ENCODE measurements at regions not wholly inside any gene's neighbourhood (a gene's known extent, or its start where the extent isn't known, plus 50 kb on each side); places are given as distances from the start of the nearest gene placed in this dataset.

- H2AFZ ChIP-seq (replicated peaks), result no peak overlapping the region
- peak; percentile 82 for DNase-seq (ENCODE audit: low spot score)
- peaks cover 21% of the 10 kb centered on the region for H3K4me1 ChIP-seq
- no peaks in the 10 kb centered on the region for H3K9me3 ChIP-seq (ENCODE audit: low read depth)
- H4K20me1 ChIP-seq (ENCODE audit: low read depth), result no peaks in the 10 kb centered on the region
- H3K79me2 ChIP-seq (ENCODE audit: low read depth), result no peaks in the 10 kb centered on the region
- Mint-ChIP-seq H3K36me3 (no peaks in the 10 kb centered on the region), H3K27ac (peak overlapping the region; percentile 85), H3K27me3 (ENCODE audit: insufficient read depth, low read depth) (peaks cover 6% of the 10 kb centered on the region), H3K4me3 (no peak overlapping the region), H3K9me3 (peaks cover 13% of the 10 kb centered on the region), H3K4me1 (peaks cover 19% of the 10 kb centered on the region)
- H3K27ac ChIP-seq, result peak overlapping the region; percentile 11
- peak overlapping the region; percentile 0 for H3K4me3 ChIP-seq
- no peaks in the 10 kb centered on the region for H3K36me3 ChIP-seq
- H3K27me3 ChIP-seq, result no peaks in the 10 kb centered on the region
- H3K9ac ChIP-seq, result no peak overlapping the region
- H3F3A ChIP-seq (ENCODE audit: low read depth), result peaks cover 18% of the 10 kb centered on the region
- H3K4me2 ChIP-seq, result peak overlapping the region; percentile 52
- TF ChIP-seq EZH2phosphoT487 (IDR thresholded peaks at IDR 0.05), result no peak
- no peak for TF ChIP-seq CTCF (IDR thresholded peaks at IDR 0.05)
- no peak for TF ChIP-seq EZH2 (IDR thresholded peaks at IDR 0.05)
These were observed 401.0 kb upstream of the SLC24A2 start for GRCh38 chr9:20189871-20190270.

- Histone ChIP-seq H2AFZ (replicated peaks) (no peak overlapping the region), H3K27ac (no peak overlapping the region), H3K4me3 (no peak overlapping the region), H3K4me1 (peaks cover 21% of the 10 kb centered on the region), H3K9me3 (ENCODE audit: low read depth) (no peaks in the 10 kb centered on the region), H3K9ac (no peak overlapping the region), H3K79me2 (ENCODE audit: low read depth) (no peaks in the 10 kb centered on the region), H4K20me1 (ENCODE audit: low read depth) (no peaks in the 10 kb centered on the region), H3K36me3 (no peaks in the 10 kb centered on the region), H3F3A (ENCODE audit: low read depth) (peaks cover 18% of the 10 kb centered on the region), H3K4me2 (peak overlapping the region; percentile 52), H3K27me3 (no peaks in the 10 kb centered on the region)
- H3K36me3 Mint-ChIP-seq, result no peaks in the 10 kb centered on the region
- H3K27ac Mint-ChIP-seq, result peak overlapping the region; percentile 51
- peak overlapping the region; percentile 26 for H3K4me3 Mint-ChIP-seq
- no peak for DNase-seq (ENCODE audit: low spot score)
- TF ChIP-seq CTCF (IDR thresholded peaks at IDR 0.05), result no peak
- TF ChIP-seq EZH2phosphoT487 (IDR thresholded peaks at IDR 0.05), result no peak
- no peak for TF ChIP-seq EZH2 (IDR thresholded peaks at IDR 0.05)
- H3K9me3 Mint-ChIP-seq, result peaks cover 12% of the 10 kb centered on the region
- H3K27me3 Mint-ChIP-seq (ENCODE audit: insufficient read depth, low read depth), result peaks cover 6% of the 10 kb centered on the region
- H3K4me1 Mint-ChIP-seq, result peaks cover 19% of the 10 kb centered on the region
These were observed 400.0 kb upstream of the SLC24A2 start for GRCh38 chr9:20188616-20189369.

- Histone ChIP-seq H3K4me2 (no peak overlapping the region), H4K20me1 (ENCODE audit: low read depth) (no peaks in the 10 kb centered on the region), H3F3A (ENCODE audit: low read depth) (peaks cover 18% of the 10 kb centered on the region), H3K4me1 (peaks cover 21% of the 10 kb centered on the region), H2AFZ (replicated peaks) (no peak overlapping the region), H3K36me3 (no peaks in the 10 kb centered on the region), H3K27ac (no peak overlapping the region), H3K79me2 (ENCODE audit: low read depth) (no peaks in the 10 kb centered on the region), H3K27me3 (no peaks in the 10 kb centered on the region), H3K4me3 (no peak overlapping the region), H3K9ac (no peak overlapping the region), H3K9me3 (ENCODE audit: low read depth) (no peaks in the 10 kb centered on the region)
- no peak for DNase-seq (ENCODE audit: low spot score)
- no peaks in the 10 kb centered on the region for H3K36me3 Mint-ChIP-seq
- H3K27me3 Mint-ChIP-seq (ENCODE audit: insufficient read depth, low read depth), result peaks cover 8% of the 10 kb centered on the region
- no peak overlapping the region for H3K4me3 Mint-ChIP-seq
- no peak overlapping the region for H3K27ac Mint-ChIP-seq
- TF ChIP-seq EZH2 (IDR thresholded peaks at IDR 0.05) (no peak), EZH2phosphoT487 (IDR thresholded peaks at IDR 0.05) (no peak)
- peaks cover 19% of the 10 kb centered on the region for H3K4me1 Mint-ChIP-seq
- H3K9me3 Mint-ChIP-seq, result peaks cover 15% of the 10 kb centered on the region
These were observed 398.5 kb upstream of the SLC24A2 start for GRCh38 chr9:20187318-20187717.

GRCh38 chr9:20186823-20187222 is 398.0 kb upstream of the SLC24A2 start:
- Histone ChIP-seq H3K9ac (no peak overlapping the region), H3K4me3 (no peak overlapping the region), H3K27ac (no peak overlapping the region), H3K4me1 (peaks cover 21% of the 10 kb centered on the region), H3K4me2 (no peak overlapping the region), H3F3A (ENCODE audit: low read depth) (peaks cover 18% of the 10 kb centered on the region), H2AFZ (replicated peaks) (no peak overlapping the region), H3K27me3 (no peaks in the 10 kb centered on the region), H3K79me2 (ENCODE audit: low read depth) (no peaks in the 10 kb centered on the region), H3K9me3 (ENCODE audit: low read depth) (no peaks in the 10 kb centered on the region), H3K36me3 (no peaks in the 10 kb centered on the region), H4K20me1 (ENCODE audit: low read depth) (no peaks in the 10 kb centered on the region)
- Mint-ChIP-seq H3K36me3 (no peaks in the 10 kb centered on the region), H3K27me3 (ENCODE audit: insufficient read depth, low read depth) (peaks cover 8% of the 10 kb centered on the region), H3K27ac (no peak overlapping the region), H3K4me1 (peaks cover 19% of the 10 kb centered on the region), H3K4me3 (no peak overlapping the region), H3K9me3 (peaks cover 13% of the 10 kb centered on the region)
- TF ChIP-seq EZH2phosphoT487 (IDR thresholded peaks at IDR 0.05) (no peak), EZH2 (IDR thresholded peaks at IDR 0.05) (no peak), CTCF (IDR thresholded peaks at IDR 0.05) (no peak)
- DNase-seq (ENCODE audit: low spot score), result no peak

Data from neural progenitor cell (in vitro differentiated cells).